ENCODE measurements at regions not wholly inside any gene's neighbourhood (a gene's known extent, or its start where the extent isn't known, plus 50 kb on each side); places are given as distances from the start of the nearest gene placed in this dataset.

- no peak for TF ChIP-seq CTCF (IDR thresholded peaks at IDR 0.05)
- no peak for ATAC-seq (ENCODE audit: low FRiP score)
- DNase-seq (ENCODE audit: low spot score): no peak
Measured at GRCh38 chr4:184529283-184529682, 54.9 kb upstream of the IRF2 start.

- TF ChIP-seq CTCF (IDR thresholded peaks at IDR 0.05): no peak
- no peak for DNase-seq (ENCODE audit: low spot score)
- ATAC-seq (ENCODE audit: low FRiP score): no peak
Measured at GRCh38 chr4:184528713-184529112, 54.4 kb upstream of the IRF2 start.

GRCh38 chr4:184528051-184528450 lies 53.7 kb upstream of the IRF2 start:
- no peak for TF ChIP-seq CTCF (IDR thresholded peaks at IDR 0.05)
- ATAC-seq (ENCODE audit: low FRiP score) (no peak), DNase-seq (ENCODE audit: low spot score) (no peak)

GRCh38 chr4:184526228-184526627 lies 51.9 kb upstream of the IRF2 start:
- no peak for ATAC-seq (ENCODE audit: low FRiP score)
- DNase-seq (ENCODE audit: low spot score): no peak
- TF ChIP-seq CTCF (IDR thresholded peaks at IDR 0.05): no peak

Measured in omental fat pad (tissue), 3 donors.